ENCODE measurements at regions not wholly inside any gene's neighbourhood (a gene's known extent, or its start where the extent isn't known, plus 50 kb on each side); places are given as distances from the start of the nearest gene placed in this dataset.

- no peak for ATAC-seq
- TF ChIP-seq ZFP36 (IDR thresholded peaks at IDR 0.05; ENCODE audit: borderline replicate concordance, partially characterized antibody) (no peak), HOXA7 (CRISPR knock-in tag; IDR thresholded peaks at IDR 0.05) (no peak), FOSL2 (IDR thresholded peaks at IDR 0.05) (no peak), FOSL2 (CRISPR knock-in tag; IDR thresholded peaks at IDR 0.05) (no peak), EHMT2 (IDR thresholded peaks at IDR 0.05; ENCODE audit: low read depth) (no peak), MAX (IDR thresholded peaks at IDR 0.05) (no peak)
- TF ChIP-seq, protein P1, sequence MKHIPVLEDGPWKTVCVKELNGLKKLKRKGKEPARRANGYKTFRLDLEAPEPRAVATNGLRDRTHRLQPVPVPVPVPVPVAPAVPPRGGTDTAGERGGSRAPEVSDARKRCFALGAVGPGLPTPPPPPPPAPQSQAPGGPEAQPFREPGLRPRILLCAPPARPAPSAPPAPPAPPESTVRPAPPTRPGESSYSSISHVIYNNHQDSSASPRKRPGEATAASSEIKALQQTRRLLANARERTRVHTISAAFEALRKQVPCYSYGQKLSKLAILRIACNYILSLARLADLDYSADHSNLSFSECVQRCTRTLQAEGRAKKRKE (CRISPR knock-in tag; IDR thresholded peaks at IDR 0.05; ENCODE audit: low read depth), result no peak
- TF ChIP-seq, protein P2, sequence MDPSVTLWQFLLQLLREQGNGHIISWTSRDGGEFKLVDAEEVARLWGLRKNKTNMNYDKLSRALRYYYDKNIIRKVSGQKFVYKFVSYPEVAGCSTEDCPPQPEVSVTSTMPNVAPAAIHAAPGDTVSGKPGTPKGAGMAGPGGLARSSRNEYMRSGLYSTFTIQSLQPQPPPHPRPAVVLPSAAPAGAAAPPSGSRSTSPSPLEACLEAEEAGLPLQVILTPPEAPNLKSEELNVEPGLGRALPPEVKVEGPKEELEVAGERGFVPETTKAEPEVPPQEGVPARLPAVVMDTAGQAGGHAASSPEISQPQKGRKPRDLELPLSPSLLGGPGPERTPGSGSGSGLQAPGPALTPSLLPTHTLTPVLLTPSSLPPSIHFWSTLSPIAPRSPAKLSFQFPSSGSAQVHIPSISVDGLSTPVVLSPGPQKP (IDR thresholded peaks at IDR 0.05; ENCODE audit: low read depth, low read length), result no peak
- TF ChIP-seq, protein P3, sequence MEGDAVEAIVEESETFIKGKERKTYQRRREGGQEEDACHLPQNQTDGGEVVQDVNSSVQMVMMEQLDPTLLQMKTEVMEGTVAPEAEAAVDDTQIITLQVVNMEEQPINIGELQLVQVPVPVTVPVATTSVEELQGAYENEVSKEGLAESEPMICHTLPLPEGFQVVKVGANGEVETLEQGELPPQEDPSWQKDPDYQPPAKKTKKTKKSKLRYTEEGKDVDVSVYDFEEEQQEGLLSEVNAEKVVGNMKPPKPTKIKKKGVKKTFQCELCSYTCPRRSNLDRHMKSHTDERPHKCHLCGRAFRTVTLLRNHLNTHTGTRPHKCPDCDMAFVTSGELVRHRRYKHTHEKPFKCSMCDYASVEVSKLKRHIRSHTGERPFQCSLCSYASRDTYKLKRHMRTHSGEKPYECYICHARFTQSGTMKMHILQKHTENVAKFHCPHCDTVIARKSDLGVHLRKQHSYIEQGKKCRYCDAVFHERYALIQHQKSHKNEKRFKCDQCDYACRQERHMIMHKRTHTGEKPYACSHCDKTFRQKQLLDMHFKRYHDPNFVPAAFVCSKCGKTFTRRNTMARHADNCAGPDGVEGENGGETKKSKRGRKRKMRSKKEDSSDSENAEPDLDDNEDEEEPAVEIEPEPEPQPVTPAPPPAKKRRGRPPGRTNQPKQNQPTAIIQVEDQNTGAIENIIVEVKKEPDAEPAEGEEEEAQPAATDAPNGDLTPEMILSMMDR (IDR thresholded peaks at IDR 0.05), result no peak
- ChIA-PET CTCF (no interaction called here), POLR2A (no interaction called here)
- Histone ChIP-seq H3K9me3 (no peaks in the 10 kb centered on the region), H3K4me1 (no peaks in the 10 kb centered on the region), H3K27ac (no peak overlapping the region), H3K4me3 (no peak overlapping the region), H3K4me2 (no peak overlapping the region)
- WGBS (ENCODE audit: missing lambda C conversion rate), result 73% methylated on average over 1 of the region's 1 CpG
- FAIRE-seq, result no peak
- no peak for DNase-seq (ENCODE audit: low read depth in 1 of 2, low spot score in 1 of 2)
Measured at GRCh38 chr21:35827004-35827403, 233.3 kb downstream of the SETD4 start.

DNA sequence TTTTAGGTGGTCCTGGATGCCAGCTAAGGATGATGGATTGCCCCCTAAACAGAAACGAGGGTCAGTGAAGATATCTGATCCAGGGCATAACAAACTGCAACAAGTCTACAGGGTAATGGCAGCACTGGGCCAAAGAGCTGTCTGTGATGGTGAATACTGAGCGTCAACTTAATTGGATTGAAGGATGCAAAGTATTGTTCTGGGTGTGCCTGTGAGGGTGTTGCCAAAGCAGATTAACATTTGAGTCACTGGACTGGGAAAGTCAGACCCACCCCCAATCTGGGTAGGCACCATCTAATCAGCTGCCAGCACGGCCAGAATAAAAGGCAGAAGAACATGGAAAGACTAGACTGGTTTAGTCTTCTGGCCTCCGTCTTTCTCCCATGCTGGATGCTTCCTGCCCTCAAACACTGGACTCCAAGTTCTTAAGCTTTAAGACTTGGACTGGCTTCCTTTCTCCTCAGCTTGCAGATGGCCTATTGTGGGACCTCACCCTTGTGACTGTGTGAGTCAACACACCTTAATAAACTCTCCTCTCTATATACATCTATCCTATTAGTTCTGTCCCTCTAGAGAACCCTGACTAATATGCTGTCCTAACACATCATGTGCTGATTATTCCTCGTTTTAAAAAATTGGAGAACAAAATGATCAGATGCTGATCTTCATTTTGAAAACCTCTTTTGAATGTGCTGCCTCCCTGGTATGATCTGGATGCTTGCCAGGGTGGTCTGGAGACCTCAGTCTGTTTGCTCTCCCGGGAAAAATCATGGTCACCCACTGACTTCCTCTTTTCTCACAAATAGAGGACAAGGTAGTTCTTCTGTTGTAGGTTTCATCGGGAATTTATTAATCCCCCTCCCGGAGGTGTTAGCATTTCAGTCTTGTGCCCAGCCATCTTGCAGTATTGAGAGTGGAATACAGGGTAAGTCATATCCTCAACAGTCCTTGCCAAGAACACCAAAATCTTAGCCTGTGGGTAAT, 234.7 kb downstream of the SETD4 start:
- no peak for DNase-seq (ENCODE audit: low read depth in 1 of 2, low spot score in 1 of 2)
- no peak for TF ChIP-seq RARB (CRISPR knock-in tag; IDR thresholded peaks at IDR 0.05)
- TF ChIP-seq POLR2AphosphoS2 (conservative IDR thresholded peaks at IDR 0.05; ENCODE audit: low read length), result no peak
- no peak for TF ChIP-seq BHLHE40 (IDR thresholded peaks at IDR 0.05; ENCODE audit: low read depth, low read length)
- no peak for TF ChIP-seq FOSL2 (IDR thresholded peaks at IDR 0.05)
- TF ChIP-seq FOSL2 (CRISPR knock-in tag; IDR thresholded peaks at IDR 0.05), result no peak
- no peak for TF ChIP-seq RAD21 (conservative IDR thresholded peaks at IDR 0.05 in 1 of 2, IDR thresholded peaks at IDR 0.05 in 1 of 2)
- no peak for TF ChIP-seq JUN (IDR thresholded peaks at IDR 0.05)
- TF ChIP-seq ZFP36 (IDR thresholded peaks at IDR 0.05; ENCODE audit: borderline replicate concordance, partially characterized antibody), result no peak
- no peak for TF ChIP-seq MAFK (IDR thresholded peaks at IDR 0.05; ENCODE audit: partially characterized antibody)
- no peak for TF ChIP-seq CBX2 (IDR thresholded peaks at IDR 0.05; ENCODE audit: borderline replicate concordance, low read depth)
- TF ChIP-seq, protein P1 (CRISPR knock-in tag; IDR thresholded peaks at IDR 0.05; ENCODE audit: low read depth), result no peak
- TF ChIP-seq RCOR1 (IDR thresholded peaks at IDR 0.05; ENCODE audit: low read depth, low read length), result no peak
- no peak for TF ChIP-seq EP300 (IDR thresholded peaks at IDR 0.05)
- no peak for TF ChIP-seq EHF (CRISPR knock-in tag; IDR thresholded peaks at IDR 0.05)
- no peak for TF ChIP-seq CHD4 (IDR thresholded peaks at IDR 0.05; ENCODE audit: borderline replicate concordance)
- no peak for TF ChIP-seq CHD2 (IDR thresholded peaks at IDR 0.05; ENCODE audit: low read length, partially characterized antibody)
- TF ChIP-seq MYC (IDR thresholded peaks at IDR 0.05; ENCODE audit: borderline replicate concordance, low read length), result no peak
- ATAC-seq, result no peak
- Histone ChIP-seq H3K27ac (no peak overlapping the region), H3K4me3 (no peak overlapping the region), H3K9me3 (no peaks in the 10 kb centered on the region), H3K4me2 (no peak overlapping the region), H3K4me1 (no peaks in the 10 kb centered on the region)
- WGBS (ENCODE audit: missing lambda C conversion rate), result 29% methylated on average over 7 of the region's 8 CpGs
- ChIA-PET POLR2A (no interaction called here), CTCF (no interaction called here)
- FAIRE-seq, result no peak

Measured in A549 (cell line).